ENCODE measurements at regions not wholly inside any gene's neighbourhood (a gene's known extent, or its start where the extent isn't known, plus 50 kb on each side); places are given as distances from the start of the nearest gene placed in this dataset.

DNA sequence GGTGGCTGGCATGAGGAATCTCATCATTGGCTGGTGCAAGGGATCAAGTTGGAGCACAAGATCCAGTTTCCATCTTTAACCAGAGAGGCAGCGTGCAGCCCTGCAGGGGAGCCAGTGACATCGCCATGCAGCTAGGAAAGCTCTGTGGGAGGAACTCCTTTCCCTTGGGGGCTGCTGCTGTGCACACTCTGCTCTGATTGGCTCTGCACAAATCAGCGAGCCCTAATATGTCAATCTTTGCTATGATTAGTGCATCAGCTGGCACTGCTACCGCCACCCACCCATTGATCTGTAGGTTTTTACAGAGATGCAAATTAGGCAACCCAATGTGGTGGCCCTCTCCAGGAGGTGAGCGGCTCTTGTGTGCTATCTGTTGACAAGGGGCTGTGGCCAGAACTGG lies 262.6 kb downstream of the PCNX1 start:
- no peak overlapping the region for H3K27ac ChIP-seq
- H3K4me1 ChIP-seq, result no peaks in the 10 kb centered on the region
- in situ Hi-C loops (cut with MboI; ENCODE audit: low sequenced_read_pairs in 4 of 4), result no loop called here
- TF ChIP-seq, protein P1, sequence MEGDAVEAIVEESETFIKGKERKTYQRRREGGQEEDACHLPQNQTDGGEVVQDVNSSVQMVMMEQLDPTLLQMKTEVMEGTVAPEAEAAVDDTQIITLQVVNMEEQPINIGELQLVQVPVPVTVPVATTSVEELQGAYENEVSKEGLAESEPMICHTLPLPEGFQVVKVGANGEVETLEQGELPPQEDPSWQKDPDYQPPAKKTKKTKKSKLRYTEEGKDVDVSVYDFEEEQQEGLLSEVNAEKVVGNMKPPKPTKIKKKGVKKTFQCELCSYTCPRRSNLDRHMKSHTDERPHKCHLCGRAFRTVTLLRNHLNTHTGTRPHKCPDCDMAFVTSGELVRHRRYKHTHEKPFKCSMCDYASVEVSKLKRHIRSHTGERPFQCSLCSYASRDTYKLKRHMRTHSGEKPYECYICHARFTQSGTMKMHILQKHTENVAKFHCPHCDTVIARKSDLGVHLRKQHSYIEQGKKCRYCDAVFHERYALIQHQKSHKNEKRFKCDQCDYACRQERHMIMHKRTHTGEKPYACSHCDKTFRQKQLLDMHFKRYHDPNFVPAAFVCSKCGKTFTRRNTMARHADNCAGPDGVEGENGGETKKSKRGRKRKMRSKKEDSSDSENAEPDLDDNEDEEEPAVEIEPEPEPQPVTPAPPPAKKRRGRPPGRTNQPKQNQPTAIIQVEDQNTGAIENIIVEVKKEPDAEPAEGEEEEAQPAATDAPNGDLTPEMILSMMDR (IDR thresholded peaks at IDR 0.05 in 4 of 5, conservative IDR thresholded peaks at IDR 0.05 in 1 of 5), result no peak
- no peak for TF ChIP-seq POLR2A (IDR thresholded peaks at IDR 0.05)
- DNase-seq, result no peak
- H3K27me3 ChIP-seq, result no peaks in the 10 kb centered on the region
- H3K4me3 ChIP-seq, result no peak overlapping the region
- intact Hi-C loops (cut with DNase I; ENCODE audit: low total_unique reads), result no loop called here
- H3K36me3 ChIP-seq, result no peaks in the 10 kb centered on the region
- no peak for ATAC-seq
- H3K9me3 ChIP-seq, result no peaks in the 10 kb centered on the region

DNA sequence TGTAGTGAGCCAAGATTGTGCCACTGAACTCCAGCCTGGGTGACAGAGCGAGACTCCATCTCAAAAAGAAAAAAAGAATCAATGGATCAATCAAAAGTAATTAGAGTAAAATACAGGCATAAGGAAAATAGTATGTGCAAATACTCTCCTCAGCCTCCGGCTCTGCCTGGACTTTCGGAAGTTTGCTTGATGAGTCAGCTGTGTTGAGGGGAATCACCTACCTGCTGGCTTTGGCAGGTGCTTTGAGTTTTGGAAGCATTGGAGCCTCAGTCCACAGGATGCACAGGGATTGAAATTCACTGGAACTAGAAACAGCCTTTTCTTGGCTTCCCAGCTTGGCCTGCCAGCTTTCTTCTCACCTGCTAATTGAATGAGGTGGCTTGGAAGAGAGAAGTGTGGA lies 268.2 kb downstream of the PCNX1 start:
- Histone ChIP-seq H3K36me3 (no peaks in the 10 kb centered on the region), H3K4me1 (no peaks in the 10 kb centered on the region), H3K9me3 (no peaks in the 10 kb centered on the region), H3K4me3 (no peak overlapping the region), H3K27me3 (no peaks in the 10 kb centered on the region), H3K27ac (no peak overlapping the region)
- TF ChIP-seq, protein P1 (IDR thresholded peaks at IDR 0.05 in 4 of 5, conservative IDR thresholded peaks at IDR 0.05 in 1 of 5), result no peak
- TF ChIP-seq POLR2A (IDR thresholded peaks at IDR 0.05), result no peak
- DNase-seq, result no peak
- intact Hi-C loops (cut with DNase I; ENCODE audit: low total_unique reads) (no loop called here), in situ Hi-C loops (cut with MboI; ENCODE audit: low sequenced_read_pairs in 4 of 4) (no loop called here)
- no peak for ATAC-seq

DNA sequence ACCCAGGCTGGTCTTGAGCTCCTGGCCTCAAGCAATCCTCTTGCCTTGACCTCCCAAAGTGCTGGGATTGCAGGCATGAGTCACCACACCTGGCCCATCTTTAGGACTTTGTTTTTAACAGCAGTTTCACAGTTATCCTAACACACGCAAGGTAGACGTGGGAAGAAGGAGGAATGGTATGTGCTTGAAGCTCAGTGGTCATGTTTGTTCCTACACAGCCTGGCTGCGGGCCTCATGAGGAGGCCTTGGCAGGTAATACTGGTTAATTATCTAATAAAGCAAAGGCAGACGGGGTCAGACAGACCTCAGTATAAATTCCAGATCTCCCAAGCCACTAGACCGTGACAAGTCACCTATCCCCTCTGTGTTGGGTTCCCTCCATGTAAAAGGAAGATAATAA lies 271.8 kb downstream of the PCNX1 start:
- Histone ChIP-seq H3K4me3 (no peak overlapping the region), H3K9me3 (no peaks in the 10 kb centered on the region), H3K27ac (no peak overlapping the region), H3K4me1 (no peaks in the 10 kb centered on the region), H3K36me3 (no peaks in the 10 kb centered on the region), H3K27me3 (no peaks in the 10 kb centered on the region)
- TF ChIP-seq, protein P1 (IDR thresholded peaks at IDR 0.05 in 4 of 5, conservative IDR thresholded peaks at IDR 0.05 in 1 of 5), result no peak
- no peak for TF ChIP-seq POLR2A (IDR thresholded peaks at IDR 0.05)
- intact Hi-C loops (cut with DNase I; ENCODE audit: low total_unique reads), result no loop called here
- in situ Hi-C loops (cut with MboI; ENCODE audit: low sequenced_read_pairs in 4 of 4), result no loop called here
- DNase-seq (no peak), ATAC-seq (no peak)

DNA sequence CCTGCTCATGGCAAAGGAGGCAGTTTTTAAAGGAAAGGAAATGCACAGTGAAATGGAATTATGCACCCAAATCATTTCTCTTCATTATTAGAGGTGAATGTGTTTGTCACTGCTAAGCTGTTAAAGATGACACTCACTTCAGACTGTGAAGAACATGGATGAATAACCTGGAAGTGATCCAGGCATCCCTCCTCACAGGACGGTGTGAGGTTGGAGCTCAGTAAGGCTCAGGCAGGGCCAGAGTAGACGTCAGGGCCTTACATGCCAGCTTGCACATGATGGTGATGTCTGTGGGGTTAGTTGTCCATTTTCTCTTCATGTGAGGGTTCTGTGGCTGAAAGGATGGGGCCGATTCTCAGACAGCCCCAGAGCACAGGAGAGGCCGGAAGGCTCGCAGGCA lies 273.1 kb downstream of the PCNX1 start:
- TF ChIP-seq, protein P1 (IDR thresholded peaks at IDR 0.05 in 4 of 5, conservative IDR thresholded peaks at IDR 0.05 in 1 of 5), result no peak
- TF ChIP-seq POLR2A (IDR thresholded peaks at IDR 0.05), result no peak
- in situ Hi-C loops (cut with MboI; ENCODE audit: low sequenced_read_pairs in 4 of 4) (no loop called here), intact Hi-C loops (cut with DNase I; ENCODE audit: low total_unique reads) (no loop called here)
- Histone ChIP-seq H3K9me3 (no peaks in the 10 kb centered on the region), H3K4me1 (no peaks in the 10 kb centered on the region), H3K4me3 (no peak overlapping the region), H3K27me3 (no peaks in the 10 kb centered on the region), H3K27ac (no peak overlapping the region), H3K36me3 (no peaks in the 10 kb centered on the region)
- ATAC-seq (no peak), DNase-seq (no peak)

DNA sequence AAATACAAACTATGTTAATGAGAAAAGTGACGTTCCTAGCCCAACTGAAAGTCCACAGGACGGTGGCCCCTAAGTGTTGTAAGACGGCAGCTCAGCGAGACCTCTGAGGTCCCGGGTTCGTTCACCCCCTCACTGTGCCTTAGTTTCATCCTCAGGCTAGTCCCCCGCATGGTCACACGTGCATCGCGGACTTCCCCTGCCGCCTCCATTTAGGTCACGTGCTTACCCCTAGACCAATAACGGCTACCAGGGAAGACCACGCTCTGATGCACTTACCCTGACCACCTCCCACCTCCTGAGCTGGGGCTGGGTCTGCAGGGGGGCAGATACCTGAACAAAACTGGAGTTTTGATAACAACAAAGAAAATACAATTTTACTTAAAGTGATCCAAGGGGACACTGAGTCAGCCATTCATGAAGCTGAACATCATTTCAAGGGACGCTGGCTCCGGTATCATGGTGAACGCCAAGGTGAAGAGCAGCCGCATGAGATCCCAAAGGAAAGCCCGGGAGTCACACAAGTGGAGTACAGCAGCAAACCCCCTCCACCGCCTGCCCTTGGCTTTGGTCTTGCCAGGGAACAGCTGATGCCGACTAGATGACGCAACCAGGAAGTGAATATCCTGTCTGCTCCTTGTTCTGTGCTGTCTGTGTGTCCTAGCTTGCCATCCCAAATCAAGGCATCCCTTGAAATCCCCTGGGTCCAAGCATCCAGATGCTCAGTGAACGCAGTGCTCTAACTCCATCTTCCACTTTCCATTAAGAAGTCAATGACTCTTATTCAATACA lies 274.1 kb downstream of the PCNX1 start:
- Histone ChIP-seq H3K4me3 (no peak overlapping the region), H3K27me3 (no peaks in the 10 kb centered on the region), H3K9me3 (no peaks in the 10 kb centered on the region), H3K4me1 (no peaks in the 10 kb centered on the region), H3K36me3 (no peaks in the 10 kb centered on the region), H3K27ac (no peak overlapping the region)
- no peak for TF ChIP-seq POLR2A (IDR thresholded peaks at IDR 0.05)
- TF ChIP-seq, protein P1 (IDR thresholded peaks at IDR 0.05 in 4 of 5, conservative IDR thresholded peaks at IDR 0.05 in 1 of 5), result no peak
- ATAC-seq (no peak), DNase-seq (no peak)
- in situ Hi-C loops (cut with MboI; ENCODE audit: low sequenced_read_pairs in 4 of 4), result no loop called here
- intact Hi-C loops (cut with DNase I; ENCODE audit: low total_unique reads), result no loop called here

Measured in gastrocnemius medialis (tissue), 4 donors.